PC-3 (cell line): ENCODE measurements at regions not wholly inside any gene's neighbourhood (a gene's known extent, or its start where the extent isn't known, plus 50 kb on each side); places are given as distances from the start of the nearest gene placed in this dataset.

ENCODE experiments used
- ATAC-seq: fragments of 200-7000 bp; cut with Tn5 transposase; 2 replicates; pipeline ENCODE4 v1.9.1; 2020; ENCODE audit warnings: mild to moderate bottlenecking, moderate library complexity
- BruUV-seq: library from RNA; stranded (reverse); fragments of 400-500 nt; replicated peaks from 2 replicates; lab custom pipeline; 2021; lab: Mats Ljungman, UMichigan
- CTCF ChIA-PET: fragments of 300-600 bp; sonication (Branson Sonifier 250); formaldehyde crosslinking; loops from one replicate; lab custom pipeline; 2022; ENCODE audit warnings: antibody characterized with exemption; lab: Charles Lee
- POLR2A ChIA-PET: fragments of 300-600 bp; sonication (Branson Sonifier 250); formaldehyde crosslinking; loops from one replicate; lab custom pipeline; 2022; ENCODE audit warnings: antibody characterized with exemption; ENCODE audit not compliant: unreplicated experiment; lab: Charles Lee
- DNase-seq: peaks from one replicate; pipeline ENCODE4 v3.0.0-alpha.2; 2015
- H2AFZ ChIP-seq: fragments of 300-600 bp; sonication (generic); 2 replicates; pipeline ENCODE4 v1.6.0; 2016; ENCODE audit warnings: antibody characterized with exemption, low read length
- H3F3A ChIP-seq: fragments of 300-600 bp; sonication (generic); one replicate; pipeline ENCODE4 v1.6.0; 2017; ENCODE audit warnings: antibody characterized with exemption, low read length, control low read depth, mild to moderate bottlenecking; ENCODE audit not compliant: unreplicated experiment
- H3K27ac ChIP-seq: fragments of 300-600 bp; sonication (generic); 2 replicates; pipeline ENCODE4 v1.5.1; 2016; ENCODE audit warnings: mild to moderate bottlenecking, low read length
- H3K27me3 ChIP-seq: fragments of 300-600 bp; sonication (generic); 2 replicates; pipeline ENCODE4 v1.6.1; 2016; ENCODE audit warnings: low read length, mixed read lengths
- H3K36me3 ChIP-seq: fragments of 300-600 bp; sonication (generic); 2 replicates; pipeline ENCODE4 v1.6.1; 2016; ENCODE audit warnings: low read depth, mixed run types, low read length, mixed read lengths
- H3K4me1 ChIP-seq: fragments of 300-600 bp; sonication (generic); 2 replicates; pipeline ENCODE4 v1.5.1; 2016; ENCODE audit warnings: low read length; ENCODE audit not compliant: insufficient read depth
- H3K4me2 ChIP-seq: fragments of 300-600 bp; sonication (generic); 2 replicates; pipeline ENCODE4 v1.6.0; 2016; ENCODE audit warnings: low read length
- H3K4me3 ChIP-seq: fragments of 300-600 bp; sonication (generic); 2 replicates; pipeline ENCODE4 v1.5.1; 2016; ENCODE audit warnings: mild to moderate bottlenecking, low read length, mixed read lengths
- H3K79me2 ChIP-seq: fragments of 300-600 bp; sonication (generic); 2 replicates; pipeline ENCODE4 v1.6.1; 2017; ENCODE audit warnings: low read length, mixed read lengths
- H3K9ac ChIP-seq: fragments of 300-600 bp; sonication (generic); 2 replicates; pipeline ENCODE4 v1.6.0; 2016; ENCODE audit warnings: mild to moderate bottlenecking, low read length
- H3K9me2 ChIP-seq: fragments of 300-600 bp; sonication (generic); replicated peaks from 2 replicates; pipeline ENCODE4 v1.6.1; 2016; ENCODE audit warnings: mixed run types, low read length, mixed read lengths
- H3K9me3 ChIP-seq: fragments of 300-600 bp; sonication (generic); 2 replicates; pipeline ENCODE4 v1.6.1; 2016; ENCODE audit warnings: low read length, mixed read lengths
- H4K20me1 ChIP-seq: fragments of 300-600 bp; sonication (generic); 2 replicates; pipeline ENCODE4 v1.6.1; 2016; ENCODE audit warnings: low read length, mixed read lengths
- EZH2 ChIP-seq: fragments of 300-600 bp; sonication (generic); IDR thresholded peaks from one replicate; pipeline ENCODE4 v1.6.1; 2017; ENCODE audit warnings: antibody characterized with exemption, mild to moderate bottlenecking, low read length; ENCODE audit not compliant: unreplicated experiment
- EZH2phosphoT487 ChIP-seq: fragments of 300-600 bp; sonication (generic); IDR thresholded peaks from 2 replicates; pipeline ENCODE4 v1.6.1; 2018; ENCODE audit warnings: mild to moderate bottlenecking, antibody characterized with exemption, low read length, borderline replicate concordance
- intact Hi-C: fragments of 100-400 bp; cut with micrococcal nuclease; formaldehyde crosslinking; loops from 2 replicates; pipeline ENCODE4 v1.9.0; 2023
- TF ChIP-seq, protein P1 (sequence below): fragments of 300-600 bp; sonication (generic); conservative IDR thresholded peaks from 2 replicates; pipeline ENCODE4 v1.5.1; 2017; ENCODE audit warnings: antibody characterized with exemption, low read depth, mild to moderate bottlenecking, low read length

DNA sequence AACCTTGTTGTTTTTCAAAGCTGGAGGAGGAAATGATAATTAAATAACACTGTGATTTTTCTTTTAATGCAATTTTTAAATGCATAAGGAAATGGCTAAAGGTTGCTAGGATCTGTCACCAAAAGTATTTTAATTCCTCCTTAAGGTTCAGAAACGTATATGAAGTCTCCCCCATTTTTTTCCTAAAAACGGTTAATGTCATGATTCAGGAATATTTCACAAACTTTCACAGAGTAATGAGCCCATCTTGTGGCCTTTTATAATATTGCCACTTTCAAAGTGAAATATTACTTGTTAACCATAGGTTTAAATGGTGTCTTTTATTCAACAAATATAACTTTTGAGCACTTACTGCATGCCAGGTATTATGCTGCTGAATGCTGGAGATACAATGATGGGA is 99.5 kb upstream of the USP38 start:
- H3K9me2 ChIP-seq: no peaks in the 10 kb centered on the region
- no peak overlapping the region for H3K4me2 ChIP-seq
- ChIA-PET CTCF (interaction anchor here (0.5 to 1.7 kb wide), 3 partner anchors 27 to 1753 kb away, joined by 3 to 20 read pairs (median 8); no protein-coding TSS in a partner anchor), POLR2A (no interaction called here)
- BruUV-seq: no TSS peak
- no peaks in the 10 kb centered on the region for H3K36me3 ChIP-seq
- H3K9me3 ChIP-seq: no peaks in the 10 kb centered on the region
- peak; percentile 54 for DNase-seq
- no peak overlapping the region for H2AFZ ChIP-seq
- H3K79me2 ChIP-seq: no peaks in the 10 kb centered on the region
- no peaks in the 10 kb centered on the region for H3F3A ChIP-seq
- H3K9ac ChIP-seq: no peak overlapping the region
- no peak for TF ChIP-seq EZH2phosphoT487
- TF ChIP-seq, protein P1, sequence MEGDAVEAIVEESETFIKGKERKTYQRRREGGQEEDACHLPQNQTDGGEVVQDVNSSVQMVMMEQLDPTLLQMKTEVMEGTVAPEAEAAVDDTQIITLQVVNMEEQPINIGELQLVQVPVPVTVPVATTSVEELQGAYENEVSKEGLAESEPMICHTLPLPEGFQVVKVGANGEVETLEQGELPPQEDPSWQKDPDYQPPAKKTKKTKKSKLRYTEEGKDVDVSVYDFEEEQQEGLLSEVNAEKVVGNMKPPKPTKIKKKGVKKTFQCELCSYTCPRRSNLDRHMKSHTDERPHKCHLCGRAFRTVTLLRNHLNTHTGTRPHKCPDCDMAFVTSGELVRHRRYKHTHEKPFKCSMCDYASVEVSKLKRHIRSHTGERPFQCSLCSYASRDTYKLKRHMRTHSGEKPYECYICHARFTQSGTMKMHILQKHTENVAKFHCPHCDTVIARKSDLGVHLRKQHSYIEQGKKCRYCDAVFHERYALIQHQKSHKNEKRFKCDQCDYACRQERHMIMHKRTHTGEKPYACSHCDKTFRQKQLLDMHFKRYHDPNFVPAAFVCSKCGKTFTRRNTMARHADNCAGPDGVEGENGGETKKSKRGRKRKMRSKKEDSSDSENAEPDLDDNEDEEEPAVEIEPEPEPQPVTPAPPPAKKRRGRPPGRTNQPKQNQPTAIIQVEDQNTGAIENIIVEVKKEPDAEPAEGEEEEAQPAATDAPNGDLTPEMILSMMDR: peak; percentile 63
- TF ChIP-seq EZH2: no peak
- H3K4me1 ChIP-seq: no peaks in the 10 kb centered on the region
- no peak overlapping the region for H3K27ac ChIP-seq
- H3K4me3 ChIP-seq: no peak overlapping the region
- intact Hi-C loops: loop anchor here (1.0 to 10.0 kb wide), 5 partner anchors 100 to 1930 kb away; partner anchors contain the start of gene INPP4B
- no peak for ATAC-seq
- no peaks in the 10 kb centered on the region for H4K20me1 ChIP-seq
- peaks cover 34% of the 10 kb centered on the region for H3K27me3 ChIP-seq

DNA sequence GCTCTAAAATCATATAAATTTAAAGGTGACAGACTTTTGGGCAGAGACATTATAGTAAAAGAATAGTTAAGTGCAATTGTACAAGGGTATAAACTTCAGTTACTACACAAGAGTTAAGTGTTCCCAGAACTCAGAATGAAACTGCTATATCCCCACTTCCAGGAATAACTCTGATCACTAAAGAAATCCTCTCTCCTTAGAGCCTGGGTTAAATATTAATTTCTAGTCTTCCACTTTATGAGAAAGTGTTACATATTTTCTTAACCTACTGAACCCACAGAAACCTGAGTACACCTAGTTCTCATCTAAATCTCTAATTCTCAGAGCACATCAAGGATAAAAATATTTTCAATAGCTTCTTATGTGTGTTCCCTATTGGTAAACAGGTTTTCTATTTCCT is 99.1 kb upstream of the USP38 start:
- peaks cover 30% of the 10 kb centered on the region for H3K27me3 ChIP-seq
- ATAC-seq: no peak
- no peaks in the 10 kb centered on the region for H3K36me3 ChIP-seq
- intact Hi-C loops: loop anchor here (1.0 to 10.0 kb wide), 5 partner anchors 100 to 1931 kb away; partner anchors contain the start of gene INPP4B
- H4K20me1 ChIP-seq: no peaks in the 10 kb centered on the region
- ChIA-PET CTCF (no interaction called here), POLR2A (no interaction called here)
- no peaks in the 10 kb centered on the region for H3K4me1 ChIP-seq
- no peaks in the 10 kb centered on the region for H3F3A ChIP-seq
- DNase-seq: no peak
- H3K27ac ChIP-seq: no peak overlapping the region
- H3K9ac ChIP-seq: no peak overlapping the region
- no peak overlapping the region for H3K4me2 ChIP-seq
- no TSS peak for BruUV-seq
- TF ChIP-seq, protein P1: no peak
- no peak for TF ChIP-seq EZH2
- TF ChIP-seq EZH2phosphoT487: no peak
- no peak overlapping the region for H3K4me3 ChIP-seq
- H3K9me2 ChIP-seq: no peaks in the 10 kb centered on the region
- H2AFZ ChIP-seq: no peak overlapping the region
- no peaks in the 10 kb centered on the region for H3K79me2 ChIP-seq
- no peaks in the 10 kb centered on the region for H3K9me3 ChIP-seq

DNA sequence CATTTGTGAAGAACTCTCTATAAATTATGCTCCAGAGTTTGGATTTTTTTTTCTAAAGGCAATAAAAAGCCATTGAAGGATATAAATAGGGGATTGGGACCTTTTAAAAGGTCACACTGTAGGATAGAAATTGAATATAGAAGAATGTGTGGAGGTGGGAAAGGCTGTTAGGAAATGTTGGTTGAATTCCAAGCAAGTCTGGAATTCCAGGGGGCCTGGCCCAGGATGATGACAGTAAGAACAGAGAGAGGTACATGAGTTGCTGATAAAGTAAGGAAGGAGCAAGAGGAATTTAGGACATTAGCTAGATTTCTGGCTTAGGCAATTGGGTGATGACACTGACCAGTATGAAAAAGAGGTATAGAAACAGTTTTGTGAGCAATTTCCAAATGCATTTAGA is 95.4 kb upstream of the USP38 start:
- Histone ChIP-seq H3K4me1 (no peaks in the 10 kb centered on the region), H3K9me2 (no peaks in the 10 kb centered on the region), H3K9ac (no peak overlapping the region), H3K36me3 (no peaks in the 10 kb centered on the region), H2AFZ (no peak overlapping the region), H3K9me3 (no peaks in the 10 kb centered on the region), H3K79me2 (no peaks in the 10 kb centered on the region), H3K27me3 (peaks cover 28% of the 10 kb centered on the region), H4K20me1 (no peaks in the 10 kb centered on the region), H3K4me2 (no peak overlapping the region), H3F3A (no peaks in the 10 kb centered on the region), H3K27ac (no peak overlapping the region), H3K4me3 (no peak overlapping the region)
- intact Hi-C loops: loop anchor here (10.0 kb wide), 4 partner anchors 244 to 1934 kb away; partner anchors contain the start of gene INPP4B
- ATAC-seq (no peak), DNase-seq (no peak)
- TF ChIP-seq, protein P1: no peak
- TF ChIP-seq EZH2phosphoT487 (no peak), EZH2 (no peak)
- no TSS peak for BruUV-seq
- CTCF ChIA-PET: interaction anchor here (0.6 kb wide), 1 partner anchor 1113 kb away, joined by 3 read pairs; no protein-coding TSS in a partner anchor
- POLR2A ChIA-PET: no interaction called here
